Fibroblast of pulmonary artery (primary cell): ENCODE measurements at regions not wholly inside any gene's neighbourhood (a gene's known extent, or its start where the extent isn't known, plus 50 kb on each side); places are given as distances from the start of the nearest gene placed in this dataset.

Experiments
- DNase-seq: peaks from one replicate; pipeline ENCODE4 v3.0.0-alpha.2; 2010; ENCODE audit warnings: low read depth
- H3K4me3 ChIP-seq: replicated peaks from 2 replicates; pipeline ENCODE4 v1.5.1; 2011; ENCODE audit warnings: low read depth, mild to moderate bottlenecking, control low read depth, low read length, moderate library complexity
- TF ChIP-seq, protein P1 (sequence below): IDR thresholded peaks from 2 replicates; pipeline ENCODE4 v1.5.1; 2011; ENCODE audit warnings: mild to moderate bottlenecking, control low read depth, low read length, inconsistent platforms; ENCODE audit errors: missing control alignments

DNA sequence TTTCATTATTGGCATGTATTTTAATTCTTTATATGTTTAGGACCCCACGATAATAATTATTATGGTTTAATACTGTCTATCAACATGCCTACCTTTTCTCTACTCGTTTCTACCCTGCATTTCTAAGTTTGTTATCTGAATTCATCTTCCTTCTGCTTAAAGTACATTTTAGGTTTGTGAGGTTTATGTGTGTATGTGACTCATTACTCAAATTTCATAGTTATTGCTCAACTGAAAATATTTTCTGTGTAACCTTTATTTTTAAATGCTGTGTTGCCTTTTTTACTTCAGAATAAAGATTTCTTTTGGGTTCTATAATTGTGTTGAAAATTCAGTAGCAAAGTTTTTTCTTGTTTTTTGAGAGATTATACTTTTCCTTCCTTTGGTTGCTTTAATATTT lies 933.9 kb upstream of the LRRTM1 start:
- H3K4me3 ChIP-seq: no peak overlapping the region

DNA sequence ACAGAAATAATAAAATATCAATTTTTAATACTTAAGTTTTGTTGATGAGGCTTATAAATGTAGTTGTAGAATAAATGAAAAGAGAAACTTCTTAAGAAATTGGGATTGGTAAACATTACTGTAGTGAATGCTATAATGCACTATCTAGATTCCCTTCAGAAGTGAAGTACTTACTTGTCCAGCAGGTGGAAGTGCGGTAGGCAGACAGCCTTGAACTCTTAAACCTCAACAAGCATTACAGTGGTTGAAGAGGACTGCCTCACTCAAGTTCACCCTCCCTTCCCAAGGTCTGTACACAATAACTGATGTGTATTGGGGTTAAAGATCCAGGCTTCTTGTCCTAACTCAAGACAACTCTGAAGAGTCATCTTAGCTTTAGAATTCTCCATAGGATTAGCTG lies 931.0 kb upstream of the LRRTM1 start:
- DNase-seq: no peak
- TF ChIP-seq, protein P1, sequence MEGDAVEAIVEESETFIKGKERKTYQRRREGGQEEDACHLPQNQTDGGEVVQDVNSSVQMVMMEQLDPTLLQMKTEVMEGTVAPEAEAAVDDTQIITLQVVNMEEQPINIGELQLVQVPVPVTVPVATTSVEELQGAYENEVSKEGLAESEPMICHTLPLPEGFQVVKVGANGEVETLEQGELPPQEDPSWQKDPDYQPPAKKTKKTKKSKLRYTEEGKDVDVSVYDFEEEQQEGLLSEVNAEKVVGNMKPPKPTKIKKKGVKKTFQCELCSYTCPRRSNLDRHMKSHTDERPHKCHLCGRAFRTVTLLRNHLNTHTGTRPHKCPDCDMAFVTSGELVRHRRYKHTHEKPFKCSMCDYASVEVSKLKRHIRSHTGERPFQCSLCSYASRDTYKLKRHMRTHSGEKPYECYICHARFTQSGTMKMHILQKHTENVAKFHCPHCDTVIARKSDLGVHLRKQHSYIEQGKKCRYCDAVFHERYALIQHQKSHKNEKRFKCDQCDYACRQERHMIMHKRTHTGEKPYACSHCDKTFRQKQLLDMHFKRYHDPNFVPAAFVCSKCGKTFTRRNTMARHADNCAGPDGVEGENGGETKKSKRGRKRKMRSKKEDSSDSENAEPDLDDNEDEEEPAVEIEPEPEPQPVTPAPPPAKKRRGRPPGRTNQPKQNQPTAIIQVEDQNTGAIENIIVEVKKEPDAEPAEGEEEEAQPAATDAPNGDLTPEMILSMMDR: no peak
- H3K4me3 ChIP-seq: no peak overlapping the region

More for the DNA sequence above, 933.9 kb upstream of the LRRTM1 start:
- no peak for DNase-seq
- TF ChIP-seq, protein P1: no peak

DNA sequence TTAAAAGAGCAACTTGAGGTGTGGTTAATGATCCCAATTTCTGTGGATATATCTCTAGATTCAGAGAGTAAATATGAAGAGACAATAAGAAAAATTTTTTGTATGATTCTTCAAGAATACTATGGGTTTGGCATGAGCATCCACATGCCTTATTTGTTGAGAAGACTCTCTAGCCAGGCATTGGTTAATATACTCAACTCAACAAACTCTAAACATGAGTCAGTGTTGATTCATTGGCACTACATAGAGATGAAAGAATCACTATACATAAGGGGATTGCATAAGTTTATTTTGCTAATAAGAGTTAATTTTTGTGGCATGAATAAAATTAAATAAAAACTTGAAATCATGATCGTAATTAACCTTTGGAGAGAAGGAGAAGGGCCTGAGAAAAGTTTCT lies 930.2 kb upstream of the LRRTM1 start:
- DNase-seq: no peak
- H3K4me3 ChIP-seq: no peak overlapping the region
- TF ChIP-seq, protein P1: no peak

DNA sequence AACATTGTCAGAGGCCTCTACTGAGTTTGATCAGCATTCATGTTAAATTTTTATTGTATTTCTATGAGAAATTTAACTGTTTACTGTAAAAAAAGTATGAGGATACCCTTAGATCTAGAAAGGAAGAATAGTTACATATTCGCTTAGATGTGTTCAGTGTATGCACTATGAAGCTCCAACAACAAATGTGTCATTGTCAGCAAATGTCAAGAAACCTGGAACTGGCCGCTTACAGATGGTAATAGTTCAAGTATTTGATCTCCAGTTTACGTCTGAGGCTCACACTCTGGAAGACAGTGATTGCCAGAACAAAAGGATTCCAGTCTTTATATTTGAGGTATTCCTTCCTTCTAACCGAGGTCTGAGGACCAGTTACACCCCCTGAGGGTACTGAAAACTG lies 921.2 kb upstream of the LRRTM1 start:
- TF ChIP-seq, protein P1: no peak
- DNase-seq: no peak
- H3K4me3 ChIP-seq: no peak overlapping the region

DNA sequence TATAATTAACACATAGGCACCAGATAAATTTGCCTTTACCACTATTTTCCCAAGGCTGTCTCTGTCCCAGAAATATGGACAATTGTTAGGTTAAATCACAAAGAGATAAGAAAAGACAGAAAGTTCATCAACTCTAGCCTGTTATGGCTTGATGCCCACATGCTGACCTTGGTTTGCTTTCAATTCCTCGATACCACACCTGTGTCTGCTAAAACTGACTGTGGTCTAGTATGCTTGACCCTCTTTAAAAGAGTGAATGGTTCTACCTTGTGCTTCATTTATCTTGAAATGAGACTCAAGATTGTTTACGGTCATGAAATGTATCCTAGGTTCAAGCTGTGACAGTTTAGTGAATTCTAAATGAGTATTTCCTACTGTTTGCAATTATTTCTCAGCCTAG lies 909.0 kb upstream of the LRRTM1 start:
- TF ChIP-seq, protein P1: no peak
- no peak for DNase-seq
- H3K4me3 ChIP-seq: no peak overlapping the region

DNA sequence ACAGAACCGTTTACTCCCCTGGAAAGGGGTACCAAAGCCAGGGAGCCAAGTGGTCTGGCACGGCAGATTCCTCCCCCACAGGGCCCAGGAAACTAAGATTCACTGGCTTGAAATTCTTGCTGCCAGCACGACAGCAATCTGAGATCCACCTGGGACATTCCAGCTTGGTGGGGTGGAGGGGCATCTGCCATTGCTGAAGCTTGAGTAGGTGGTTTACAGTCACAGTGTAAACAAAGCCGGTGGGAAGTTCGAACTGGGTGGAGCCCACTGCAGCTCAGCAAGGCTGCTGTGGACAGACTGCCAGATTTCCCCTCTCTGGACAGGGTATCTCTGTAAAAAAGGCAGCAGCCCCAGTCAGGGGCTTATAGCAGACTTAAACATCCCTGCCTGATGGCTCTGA lies 901.7 kb upstream of the LRRTM1 start:
- H3K4me3 ChIP-seq: no peak overlapping the region
- TF ChIP-seq, protein P1: no peak
- no peak for DNase-seq

DNA sequence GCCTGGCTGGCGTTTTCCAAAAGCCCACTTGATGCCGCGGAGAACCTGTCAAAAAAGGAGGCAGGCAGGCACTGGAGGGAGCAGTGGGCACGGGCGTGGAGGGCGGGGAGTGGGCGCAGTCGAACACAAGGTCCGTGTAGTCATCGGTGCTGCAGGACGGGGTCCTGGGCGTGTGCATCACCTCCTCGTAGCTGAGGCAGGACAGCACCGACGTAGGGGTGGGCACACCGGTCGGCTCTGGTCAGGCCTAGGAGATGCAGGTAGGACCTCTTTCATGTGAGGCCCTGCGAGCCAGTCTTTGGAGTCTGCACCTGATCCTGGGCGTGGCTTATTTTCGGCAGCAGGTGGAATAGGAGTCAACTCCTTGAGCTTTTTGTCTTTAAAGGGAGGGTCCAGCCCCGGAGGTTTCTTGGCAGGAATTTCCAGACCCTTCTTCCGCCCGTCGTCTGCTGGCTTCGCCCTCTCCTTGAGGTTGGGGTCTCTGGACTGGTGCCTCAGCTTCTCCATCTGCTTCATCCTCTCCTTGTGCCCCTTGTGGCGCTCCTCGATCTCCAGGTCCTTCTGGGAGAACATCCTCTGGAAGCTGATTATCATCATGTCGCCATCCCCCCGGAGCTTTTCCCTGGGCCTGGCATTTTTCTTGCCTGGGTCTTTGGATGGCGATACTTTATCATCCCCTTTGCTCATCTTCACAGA lies 892.5 kb upstream of the LRRTM1 start:
- H3K4me3 ChIP-seq: no peak overlapping the region
- DNase-seq: no peak
- TF ChIP-seq, protein P1: no peak
